ENCODE measurements at regions not wholly inside any gene's neighbourhood (a gene's known extent, or its start where the extent isn't known, plus 50 kb on each side); places are given as distances from the start of the nearest gene placed in this dataset.
"Not testable (repeated sequence)": the region's sequence is repeated elsewhere in the genome, so short reads cannot be mapped to it uniquely, and the experiment has no call there.

- TF ChIP-seq RARB (CRISPR knock-in tag; IDR thresholded peaks at IDR 0.05): no peak
- no peak for ATAC-seq
These were observed 88.8 kb downstream of the MRM1 start for GRCh38 chr17:36690190-36690589.

- no peak for ATAC-seq
- no peak for TF ChIP-seq ARNTL (CRISPR knock-in tag; IDR thresholded peaks at IDR 0.05; ENCODE audit: borderline replicate concordance, low read depth)
- TF ChIP-seq RARB (CRISPR knock-in tag; IDR thresholded peaks at IDR 0.05): no peak
- no peak for TF ChIP-seq CREB5 (CRISPR knock-in tag; IDR thresholded peaks at IDR 0.05; ENCODE audit: low read depth)
- TF ChIP-seq ISL1 (CRISPR knock-in tag; IDR thresholded peaks at IDR 0.05): no peak
- no peak for TF ChIP-seq ESRRG (CRISPR knock-in tag; IDR thresholded peaks at IDR 0.05)
- no peak for TF ChIP-seq ZC3H10 (CRISPR knock-in tag; IDR thresholded peaks at IDR 0.05)
- TF ChIP-seq ZNF8 (CRISPR knock-in tag; IDR thresholded peaks at IDR 0.05): no peak
- no peak for TF ChIP-seq CSDC2 (CRISPR knock-in tag; IDR thresholded peaks at IDR 0.05)
- no peak for TF ChIP-seq OSR1 (CRISPR knock-in tag; IDR thresholded peaks at IDR 0.05)
- TF ChIP-seq TOX (CRISPR knock-in tag; IDR thresholded peaks at IDR 0.05; ENCODE audit: borderline replicate concordance): no peak
- no peak for TF ChIP-seq ZNF565 (CRISPR knock-in tag; conservative IDR thresholded peaks at IDR 0.05; ENCODE audit: low read depth)
These were observed 90.2 kb downstream of the MRM1 start for GRCh38 chr17:36691606-36692005.

- TF ChIP-seq CREB5 (CRISPR knock-in tag; IDR thresholded peaks at IDR 0.05; ENCODE audit: low read depth): no peak
- TF ChIP-seq CSDC2 (CRISPR knock-in tag; IDR thresholded peaks at IDR 0.05): no peak
- TF ChIP-seq GLIS3 (CRISPR knock-in tag; IDR thresholded peaks at IDR 0.05): no peak
- no peak for ATAC-seq
These were observed 93.7 kb downstream of the MRM1 start for GRCh38 chr17:36695082-36695481.

GRCh38 chr17:36695710-36696109 lies 94.3 kb downstream of the MRM1 start:
- ATAC-seq: not testable (repeated sequence)

- no peak for ATAC-seq
- TF ChIP-seq BACH2 (CRISPR knock-in tag; IDR thresholded peaks at IDR 0.05; ENCODE audit: borderline replicate concordance) (no peak), ZFP30 (CRISPR knock-in tag; IDR thresholded peaks at IDR 0.05) (no peak), POU6F1 (CRISPR knock-in tag; IDR thresholded peaks at IDR 0.05; ENCODE audit: borderline replicate concordance, low read depth) (no peak), ESRRG (CRISPR knock-in tag; IDR thresholded peaks at IDR 0.05) (no peak), RARB (CRISPR knock-in tag; IDR thresholded peaks at IDR 0.05) (no peak), PATZ1 (CRISPR knock-in tag; IDR thresholded peaks at IDR 0.05; ENCODE audit: borderline replicate concordance) (no peak), ZNF8 (CRISPR knock-in tag; IDR thresholded peaks at IDR 0.05) (no peak), CSRNP3 (CRISPR knock-in tag; IDR thresholded peaks at IDR 0.05) (no peak), TSHZ2 (CRISPR knock-in tag; IDR thresholded peaks at IDR 0.05) (no peak), ZC3H10 (CRISPR knock-in tag; IDR thresholded peaks at IDR 0.05) (no peak), TCF4 (CRISPR knock-in tag; IDR thresholded peaks at IDR 0.05; ENCODE audit: borderline replicate concordance) (no peak), ZNF70 (CRISPR knock-in tag; IDR thresholded peaks at IDR 0.05) (no peak), CREB5 (CRISPR knock-in tag; IDR thresholded peaks at IDR 0.05; ENCODE audit: low read depth) (no peak)
These were observed 95.4 kb downstream of the MRM1 start for GRCh38 chr17:36696805-36697204.
